ENCODE measurements at regions not wholly inside any gene's neighbourhood (a gene's known extent, or its start where the extent isn't known, plus 50 kb on each side); places are given as distances from the start of the nearest gene placed in this dataset.

DNA sequence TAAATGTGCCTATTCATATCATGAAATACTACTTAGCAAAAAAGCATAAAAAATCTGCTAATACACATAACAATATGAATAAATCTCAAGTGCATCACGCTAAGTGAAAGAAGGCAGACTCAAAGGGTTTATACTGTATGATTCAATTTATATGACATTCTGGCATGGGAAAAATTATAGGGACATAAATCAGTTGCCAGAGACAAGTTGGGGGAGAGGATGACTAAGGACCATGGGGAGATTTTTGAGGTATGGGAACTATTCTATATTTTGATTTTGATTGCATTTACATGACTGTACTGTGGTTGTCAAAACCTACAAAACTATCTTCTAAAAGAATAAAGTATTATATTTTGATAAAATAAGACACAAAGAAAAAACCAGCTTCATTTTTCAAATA is 650.3 kb upstream of the NR5A2 start:
- DNase-seq, result no peak

DNA sequence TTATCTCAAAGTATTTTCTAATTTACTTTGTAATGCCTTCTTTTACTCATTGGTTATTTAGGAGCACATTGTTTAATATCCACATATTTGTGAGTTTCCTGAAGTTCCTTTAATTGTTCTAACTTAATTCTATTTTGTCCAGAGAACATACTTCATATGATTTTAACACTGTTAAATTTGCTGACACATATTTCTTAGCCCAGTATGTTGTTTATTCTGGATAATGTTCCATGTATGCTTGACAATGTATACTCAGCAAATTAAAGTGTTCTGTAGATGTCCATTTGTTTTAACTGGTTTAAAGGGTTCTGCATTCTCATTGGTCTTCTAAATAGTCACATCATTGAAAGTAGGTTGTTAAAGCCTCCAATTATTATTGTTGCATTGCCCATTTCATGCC is 643.7 kb upstream of the NR5A2 start:
- no peak for DNase-seq

DNA sequence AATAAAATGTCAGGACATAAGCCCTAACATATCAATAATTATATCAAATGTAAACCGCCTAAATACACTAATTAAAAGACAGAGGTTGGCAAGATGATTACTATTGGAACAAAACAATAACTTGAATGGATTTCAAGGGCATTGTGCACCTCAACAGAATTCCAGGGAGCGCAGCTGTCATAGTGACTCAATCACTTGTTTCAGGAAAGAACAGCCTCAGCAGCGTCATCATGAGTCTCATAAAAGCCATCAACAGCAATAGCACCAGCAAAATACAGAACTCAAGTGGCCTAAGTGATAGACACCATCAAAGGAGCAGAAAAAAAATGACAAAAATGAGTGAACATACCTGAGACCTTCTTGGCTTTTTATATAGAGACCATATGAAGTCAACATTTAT is 632.7 kb upstream of the NR5A2 start:
- no peak for DNase-seq

DNA sequence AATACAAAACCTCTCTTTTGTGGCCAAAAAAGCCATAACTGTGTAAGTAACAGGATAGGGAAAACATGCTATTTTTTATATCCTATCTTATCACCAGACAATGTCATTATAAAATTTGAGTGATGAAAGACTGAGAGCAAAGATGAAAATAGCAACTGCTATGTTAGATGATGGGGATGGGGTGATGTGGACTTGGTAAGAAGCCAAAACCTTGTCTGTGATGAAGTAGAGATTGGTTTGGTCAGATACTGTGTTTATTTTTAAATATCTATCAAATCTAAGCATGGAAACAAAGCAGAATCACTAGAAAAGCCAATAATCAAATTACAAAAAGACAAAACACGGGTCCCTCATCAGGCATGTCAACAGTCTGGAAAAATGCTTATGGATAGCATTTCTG is 631.1 kb upstream of the NR5A2 start:
- no peak for DNase-seq

DNA sequence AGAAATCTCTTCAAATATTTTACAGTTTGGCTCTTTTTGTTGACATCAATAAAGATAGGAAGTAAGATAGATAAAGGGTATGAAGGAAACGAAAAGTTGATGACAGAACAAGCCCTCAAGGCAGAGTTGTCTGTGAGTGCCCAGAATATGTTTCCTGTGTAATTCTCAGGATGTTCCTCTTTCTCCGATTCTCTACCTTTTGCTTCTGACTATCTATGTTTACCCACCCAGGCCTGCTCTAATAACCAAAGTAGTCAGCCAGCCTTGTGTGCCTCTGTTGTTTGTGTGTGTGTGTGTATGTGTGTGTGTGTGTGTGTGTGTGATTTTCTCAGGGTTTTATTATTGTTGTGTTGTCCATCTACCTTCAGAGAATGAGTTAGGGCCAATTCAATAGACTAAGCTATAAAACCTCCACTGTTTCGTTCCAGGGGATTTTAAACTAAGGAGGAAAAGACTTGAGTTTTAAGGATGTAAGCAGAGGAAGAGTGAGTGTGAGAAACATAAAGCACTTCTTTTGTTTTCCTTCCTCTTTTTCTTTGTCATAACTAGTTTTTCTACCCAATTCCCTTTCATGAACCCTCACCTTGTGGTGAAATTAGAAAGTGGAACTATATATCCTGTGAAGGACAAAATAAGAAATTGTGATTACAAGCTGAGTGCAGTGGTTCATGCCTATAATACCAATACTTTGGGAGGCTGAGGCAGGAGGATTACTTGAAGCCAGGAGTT is 627.4 kb upstream of the NR5A2 start:
- no peak for DNase-seq

DNA sequence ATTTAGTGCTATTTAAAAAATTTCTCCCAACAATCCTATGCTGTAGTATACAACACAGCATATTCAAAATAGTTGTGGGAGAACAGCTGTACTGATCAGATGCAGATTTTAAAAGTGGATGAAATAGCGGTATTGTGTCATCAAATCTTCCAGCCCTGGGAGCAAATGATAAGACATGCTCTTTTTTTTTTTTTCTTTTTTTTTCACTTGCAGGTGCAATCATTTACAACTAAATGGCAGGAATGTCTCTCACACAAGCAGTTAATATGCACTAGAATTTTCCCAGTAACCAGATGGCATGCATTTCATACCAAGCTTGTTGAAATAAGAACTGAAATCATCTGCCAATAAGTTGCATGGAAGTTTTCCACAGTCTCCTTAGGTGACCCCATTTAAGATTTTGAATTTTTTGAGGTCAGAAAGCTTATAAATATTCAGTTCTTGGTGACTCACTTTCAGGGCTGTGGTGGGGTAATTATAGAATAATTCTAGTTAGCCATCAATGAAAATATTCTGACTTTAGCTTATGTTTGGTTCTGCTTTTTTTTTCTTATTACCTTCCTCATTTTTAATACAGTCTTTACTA is 623.9 kb upstream of the NR5A2 start:
- DNase-seq, result no peak

DNA sequence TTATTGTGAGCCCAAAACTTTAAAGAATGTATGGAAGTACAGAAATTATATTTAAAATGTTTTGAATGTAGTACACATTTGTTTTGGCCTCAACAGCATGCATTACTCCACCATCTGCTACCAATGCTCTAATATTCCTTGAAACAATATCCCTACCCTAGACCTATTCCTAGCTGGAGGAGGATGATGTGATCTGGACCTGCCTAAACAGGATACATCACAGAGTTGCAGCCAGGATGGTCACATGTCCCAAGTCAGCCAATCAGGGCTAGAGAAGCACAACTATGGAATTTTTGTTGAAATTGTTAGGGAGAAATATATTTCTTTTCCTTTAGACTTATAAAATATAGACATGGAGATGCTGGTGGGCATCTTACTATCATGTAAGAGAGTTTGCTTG is 623.3 kb upstream of the NR5A2 start:
- no peak for DNase-seq

DNA sequence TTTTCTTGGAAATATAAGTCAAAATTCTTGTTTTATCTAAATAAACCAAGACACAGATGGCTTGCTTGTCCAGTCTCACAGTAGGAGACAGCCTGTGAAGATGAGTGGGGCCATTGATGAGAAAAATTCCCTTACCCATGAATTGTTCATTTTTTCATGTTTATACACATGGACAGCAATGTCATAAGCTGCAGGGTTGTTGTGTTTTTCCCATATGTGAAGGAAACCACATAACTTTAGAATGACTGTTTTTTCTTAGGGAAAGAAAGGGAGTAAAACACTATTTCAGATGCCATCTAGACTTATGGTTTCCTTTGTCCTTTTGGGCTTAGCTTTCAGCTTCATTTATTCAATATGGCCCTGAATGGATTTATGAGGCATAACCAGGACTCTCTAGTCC is 622.5 kb upstream of the NR5A2 start:
- no peak for DNase-seq

DNA sequence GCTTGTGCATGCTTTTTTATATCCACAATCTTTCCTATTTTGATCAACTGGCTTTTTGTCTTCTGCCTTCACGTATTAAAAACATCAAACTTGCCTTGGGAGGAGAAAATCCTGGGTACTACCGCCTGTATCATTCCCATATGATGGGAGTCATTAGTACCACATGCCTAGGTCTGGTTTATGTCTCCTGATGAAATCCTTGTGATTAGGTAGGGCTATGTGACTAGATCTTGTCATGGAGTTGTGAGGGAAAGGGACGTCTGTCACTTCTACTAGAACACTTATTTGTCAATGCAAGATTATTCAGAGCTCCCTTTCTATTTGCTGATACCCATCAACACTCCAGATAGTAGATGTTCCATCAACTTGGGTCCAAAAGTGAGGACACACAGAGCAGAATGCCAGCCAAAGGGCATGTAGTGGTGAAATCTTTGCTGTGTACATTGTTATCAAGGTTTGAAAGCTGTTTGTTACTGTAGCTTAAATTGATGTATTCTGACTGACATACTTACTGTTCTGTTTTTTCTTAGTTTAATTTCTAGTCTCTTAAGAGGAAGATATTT is 621.8 kb upstream of the NR5A2 start:
- no peak for DNase-seq

DNA sequence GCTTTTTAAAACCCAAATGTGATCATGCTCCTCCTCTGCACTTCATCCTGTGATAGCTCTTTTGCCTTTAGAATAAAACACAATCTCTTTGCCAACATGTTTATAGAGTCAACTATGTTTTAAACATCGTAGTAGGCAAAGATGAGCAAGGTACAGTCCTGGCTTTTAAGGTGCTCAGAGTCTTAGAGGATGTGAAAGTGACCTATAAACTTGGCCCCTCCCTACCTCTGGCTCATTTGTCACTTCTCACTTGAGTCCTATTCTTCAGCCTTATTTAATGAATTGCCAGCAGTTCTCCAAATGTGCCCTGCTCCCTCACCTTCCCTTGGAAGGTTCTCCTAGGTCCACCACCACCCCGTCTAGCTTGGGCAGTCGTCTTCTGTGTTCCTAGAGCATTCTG is 617.0 kb upstream of the NR5A2 start:
- no peak for DNase-seq

DNA sequence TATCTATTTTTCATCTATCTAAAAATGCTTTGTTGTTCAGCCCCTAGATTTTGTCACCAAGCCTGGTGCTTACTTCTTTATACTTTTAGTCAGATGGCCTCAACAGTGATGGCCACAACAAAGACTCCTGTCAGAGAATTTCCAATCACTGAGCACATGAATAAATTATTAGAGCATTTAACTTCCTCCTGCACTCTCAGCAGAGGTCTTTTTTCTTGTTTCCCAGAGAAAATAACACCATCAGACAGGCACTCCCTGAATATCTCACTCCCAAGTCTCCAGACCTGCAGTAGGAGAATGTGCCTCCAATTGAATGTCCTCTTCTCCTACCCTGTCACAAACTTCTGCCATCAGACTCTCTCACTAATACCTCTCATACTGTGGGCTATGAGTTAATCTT is 616.0 kb upstream of the NR5A2 start:
- DNase-seq, result no peak

DNA sequence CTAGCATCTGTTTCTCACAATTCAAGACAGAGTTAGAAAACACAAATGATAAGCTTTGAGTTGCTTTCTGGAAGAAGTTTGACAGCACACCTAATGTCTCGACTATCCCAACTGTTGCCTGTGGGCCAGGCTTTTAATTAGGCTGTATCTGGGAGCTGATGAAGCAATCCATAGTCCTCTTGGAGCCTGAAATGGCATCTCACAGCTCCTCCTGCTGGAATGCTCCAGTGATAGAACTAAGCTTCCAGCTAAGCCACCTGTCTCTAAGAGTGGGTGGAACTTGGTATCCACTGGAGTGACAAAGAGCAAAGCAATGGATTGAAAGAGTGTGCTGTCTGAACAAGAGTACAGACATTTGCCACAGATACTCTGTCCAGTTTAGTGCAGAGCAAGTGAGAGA is 605.3 kb upstream of the NR5A2 start:
- DNase-seq, result no peak

DNA sequence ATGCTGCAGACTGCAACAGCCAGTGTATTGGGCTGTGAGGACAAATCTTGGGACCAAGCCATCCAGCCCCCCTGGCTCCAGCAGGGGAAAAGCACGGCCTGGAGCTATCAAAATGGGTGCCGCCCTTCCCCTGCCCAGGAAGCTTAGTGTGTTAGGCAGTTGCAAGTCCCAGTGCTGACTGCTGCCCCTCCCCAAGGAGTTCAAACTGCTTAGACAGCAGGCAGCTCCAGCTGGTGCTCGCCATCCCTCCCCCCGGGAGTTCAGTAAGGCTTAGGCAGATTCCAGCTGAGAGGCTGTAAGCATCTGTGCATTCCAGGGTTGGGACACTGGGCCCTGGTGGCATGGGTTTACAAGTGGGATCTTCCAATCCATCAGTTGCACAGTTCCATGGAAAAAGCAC is 579.6 kb upstream of the NR5A2 start:
- DNase-seq, result no peak

DNA sequence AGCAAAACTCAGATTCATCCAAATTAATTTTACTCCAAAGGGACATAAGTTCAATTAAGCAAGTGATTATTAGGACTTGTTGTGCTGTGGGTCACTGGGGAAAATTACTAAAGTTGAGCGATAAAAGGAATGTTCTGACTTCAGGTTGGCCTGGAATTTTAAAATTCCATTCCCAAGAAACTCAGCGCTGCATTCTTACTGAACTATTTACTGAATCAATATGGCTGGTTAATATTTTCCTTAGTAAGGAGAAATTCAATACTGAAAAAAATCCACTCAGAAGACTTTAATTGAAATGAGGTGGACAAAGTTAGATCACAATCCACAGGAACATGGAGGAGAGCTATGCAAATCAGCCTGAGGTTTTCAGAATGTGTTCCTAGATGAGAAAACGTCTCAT is 578.9 kb upstream of the NR5A2 start:
- DNase-seq, result no peak

DNA sequence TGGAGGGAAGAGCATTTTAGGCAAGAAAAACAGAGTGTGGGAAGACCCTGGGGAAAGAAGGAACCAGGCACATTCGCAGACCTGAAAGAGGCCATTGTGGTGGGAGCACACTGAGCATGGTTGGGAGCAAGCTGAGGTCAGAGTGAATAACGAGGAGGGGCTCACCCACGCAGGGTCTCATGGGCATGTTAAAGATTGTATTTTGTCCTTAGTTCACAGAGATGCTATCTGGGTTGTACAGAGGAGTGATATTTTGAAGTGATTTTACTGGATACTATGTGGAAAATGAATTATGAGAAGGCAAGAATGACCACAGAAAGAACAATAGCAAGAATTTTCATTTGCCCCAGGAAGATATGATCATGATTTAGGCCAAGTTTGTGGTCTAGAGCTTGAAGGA is 578.3 kb upstream of the NR5A2 start:
- DNase-seq, result no peak

DNA sequence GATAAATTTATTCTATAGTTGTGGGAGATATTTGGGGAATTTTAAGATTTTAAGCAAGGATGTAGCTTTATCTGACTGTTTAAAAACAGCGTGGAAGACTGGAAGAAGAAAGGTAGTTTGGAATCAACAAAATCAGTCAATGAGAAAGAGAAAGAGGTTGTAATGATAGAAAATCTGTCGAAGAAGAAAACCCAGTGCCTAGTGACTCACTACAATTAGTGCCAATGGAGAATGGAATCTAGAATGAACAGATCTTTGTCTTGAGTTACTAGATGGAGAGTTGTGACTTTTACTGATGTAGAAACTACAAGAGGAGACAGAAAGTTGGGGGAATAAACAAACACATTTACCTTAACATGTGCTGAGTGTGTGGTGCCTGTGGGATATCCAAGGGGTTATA is 577.8 kb upstream of the NR5A2 start:
- DNase-seq, result no peak

DNA sequence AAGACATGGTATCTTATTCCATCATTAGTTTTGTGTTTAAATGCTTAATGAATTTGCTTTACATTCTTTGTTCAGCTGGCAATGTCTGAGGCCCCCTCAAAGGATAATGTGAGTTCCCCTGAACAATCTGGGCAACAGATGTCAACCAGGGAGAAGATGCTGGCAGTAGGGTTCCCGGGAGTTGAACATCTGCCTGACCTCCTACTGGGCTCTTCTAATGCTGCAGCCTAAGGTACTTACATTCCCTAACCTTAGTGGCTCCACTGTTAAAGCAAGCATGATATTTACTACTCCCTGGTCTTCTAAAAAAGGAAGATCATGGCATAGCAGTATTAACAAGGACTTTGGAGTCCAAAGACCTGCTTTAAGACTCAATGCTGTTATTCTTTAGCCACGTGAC is 574.9 kb upstream of the NR5A2 start:
- DNase-seq, result no peak

DNA sequence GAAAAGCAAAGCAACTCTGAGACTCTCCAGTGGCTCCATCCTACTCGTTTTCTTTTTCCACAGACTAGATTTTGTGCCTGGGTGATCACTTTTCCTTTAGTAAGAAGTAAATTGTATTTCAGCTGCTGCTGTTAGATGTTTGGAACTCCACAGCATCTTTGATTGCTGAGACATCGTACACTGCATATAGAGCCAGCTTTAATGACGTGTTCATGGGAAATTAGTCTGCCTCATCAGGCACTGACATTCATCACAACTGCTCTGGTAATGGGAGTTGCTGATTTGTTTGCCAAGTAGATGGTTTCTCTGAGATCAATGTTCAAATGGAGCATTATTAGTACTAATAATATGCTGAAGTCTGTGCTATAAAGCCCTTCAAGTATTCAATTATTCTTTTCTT is 573.8 kb upstream of the NR5A2 start:
- no peak for DNase-seq

DNA sequence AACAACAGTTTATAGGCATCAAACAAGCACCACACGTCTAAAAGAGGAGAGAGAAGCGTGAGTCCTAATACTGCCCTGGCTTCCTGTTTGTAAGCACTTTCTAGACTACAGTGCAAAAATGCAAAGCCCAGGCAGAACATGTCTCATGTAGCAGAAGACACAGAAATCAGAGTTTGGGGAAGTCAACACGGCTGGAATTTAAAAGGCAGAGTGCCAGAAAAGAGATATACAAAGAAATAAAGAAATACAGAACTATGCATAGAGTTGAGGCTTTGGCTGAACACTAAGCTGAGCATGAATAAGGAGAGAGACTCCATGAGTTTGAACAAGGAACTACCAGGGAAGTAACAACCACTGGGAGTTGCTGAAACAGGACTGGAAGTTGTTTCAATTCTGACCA is 566.6 kb upstream of the NR5A2 start:
- no peak for DNase-seq

DNA sequence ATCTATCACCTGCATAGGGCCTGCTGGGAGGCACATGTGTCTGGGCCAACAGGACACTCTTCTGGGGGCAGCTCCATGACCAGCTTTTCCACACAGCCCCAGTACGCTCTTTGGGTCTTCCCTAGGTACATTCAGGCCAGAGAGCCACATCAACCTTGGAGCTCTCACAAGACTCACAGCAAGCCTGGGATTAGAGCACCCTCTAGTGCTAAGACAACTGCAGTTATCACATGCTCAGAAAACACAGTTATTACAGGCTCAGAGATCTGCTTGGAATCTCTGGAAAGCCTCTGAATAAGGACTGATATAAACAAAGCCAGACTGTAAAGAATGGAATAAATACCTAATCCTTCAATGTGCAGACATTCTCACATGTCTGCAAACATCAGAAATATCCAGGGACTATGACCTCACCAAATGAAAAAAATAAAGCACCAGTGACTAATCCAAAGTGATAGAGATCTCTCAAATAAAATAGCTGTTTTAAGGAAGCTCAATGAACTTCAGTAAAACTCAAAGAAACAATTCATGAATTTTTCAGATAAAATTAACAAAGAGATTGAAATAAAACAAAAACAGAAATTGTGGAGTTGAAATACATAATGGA is 563.9 kb upstream of the NR5A2 start:
- no peak for DNase-seq

DNA sequence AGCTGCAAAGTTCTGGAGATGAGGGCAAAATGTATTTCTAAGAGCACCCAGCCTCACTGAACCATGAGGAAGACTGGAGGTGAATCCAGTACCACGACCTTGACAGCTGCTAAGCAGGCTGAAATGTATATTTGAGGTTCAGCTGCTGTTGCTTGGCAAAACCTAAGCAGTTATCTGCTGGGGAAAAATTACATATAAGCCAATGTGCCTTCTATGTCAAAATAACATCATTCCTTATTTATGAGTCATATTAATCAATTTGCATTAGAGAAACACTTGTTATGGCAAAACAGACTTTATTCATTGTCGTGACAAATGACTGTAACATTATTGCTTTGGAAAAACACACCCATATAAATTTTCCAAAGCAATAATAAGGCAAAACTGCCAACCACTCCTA is 560.5 kb upstream of the NR5A2 start:
- DNase-seq, result no peak

DNA sequence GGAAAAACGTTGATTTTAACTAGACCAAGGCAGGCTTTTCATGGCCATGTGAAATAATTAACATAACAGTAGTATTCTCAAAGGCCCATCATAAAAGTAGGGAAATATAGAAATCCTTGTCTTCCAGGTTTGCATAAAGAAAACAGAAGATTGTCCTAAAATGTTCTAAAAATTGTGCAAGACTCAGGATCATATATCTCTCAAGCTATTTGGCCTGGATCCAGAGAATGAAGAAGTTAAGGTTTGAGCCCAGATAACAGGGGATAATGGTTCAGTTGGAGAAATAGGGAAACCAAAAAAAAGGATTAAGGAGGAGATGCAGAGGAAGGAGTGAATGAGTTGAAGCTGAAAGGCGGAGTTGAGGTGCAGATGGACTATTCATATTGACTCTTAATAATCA is 555.5 kb upstream of the NR5A2 start:
- no peak for DNase-seq

DNA sequence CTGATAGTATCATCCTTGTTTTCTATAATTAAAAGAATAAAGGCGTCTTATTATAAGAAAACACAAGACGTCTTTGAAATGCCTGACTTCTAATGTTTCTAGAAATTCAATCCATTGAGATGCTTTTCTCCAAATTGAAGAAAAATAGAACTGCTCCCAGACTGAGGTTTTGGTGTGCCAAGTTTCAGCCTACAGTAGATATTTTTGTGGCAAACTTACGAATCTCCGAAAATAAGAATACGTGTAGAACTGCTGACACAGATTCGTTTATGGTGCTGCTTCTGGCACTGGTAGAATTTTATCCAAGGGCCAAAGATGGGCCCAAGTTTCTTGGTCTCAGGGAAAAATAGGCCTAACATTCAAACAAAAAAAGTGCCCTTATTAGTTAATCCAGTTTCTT is 554.5 kb upstream of the NR5A2 start:
- DNase-seq, result no peak

DNA sequence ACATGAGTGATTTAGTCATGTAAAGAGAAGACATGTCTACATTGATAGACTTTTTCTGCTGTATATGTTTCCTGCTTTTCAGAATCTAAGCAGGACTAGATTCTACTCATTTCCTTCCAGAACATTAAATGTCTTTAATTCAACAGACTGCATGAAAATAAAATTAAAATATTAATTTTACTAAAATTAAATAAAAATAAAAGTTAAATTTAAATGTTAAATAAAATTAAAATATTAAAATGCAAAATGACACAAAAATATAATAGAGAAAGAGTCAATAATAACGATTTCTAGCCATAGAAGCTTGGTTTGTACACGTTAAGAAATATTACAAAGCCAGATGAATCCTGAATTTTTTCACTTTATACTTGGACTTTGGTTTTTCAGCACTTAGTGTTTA is 552.8 kb upstream of the NR5A2 start:
- no peak for DNase-seq

DNA sequence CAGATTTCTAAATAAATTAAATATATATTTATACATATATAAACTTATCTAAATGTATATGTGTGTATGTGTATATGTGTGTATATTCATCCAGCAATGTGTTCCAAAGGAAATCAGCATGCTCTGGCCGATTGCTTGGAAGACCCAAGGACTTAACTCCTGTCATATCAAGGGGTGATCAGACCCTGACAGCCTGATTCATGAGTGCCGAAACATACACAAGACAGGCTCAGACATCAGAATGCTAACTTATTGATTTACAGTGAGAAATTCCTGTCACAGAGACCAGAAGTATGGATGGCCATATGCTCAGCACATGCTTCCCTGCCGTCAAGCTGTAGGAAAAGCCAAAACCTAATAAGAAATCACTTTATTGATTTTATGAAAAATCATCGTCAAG is 545.1 kb upstream of the NR5A2 start:
- no peak for DNase-seq

Measured in midbrain (tissue), 1 donor.